GM12892 (cell line): ENCODE measurements at regions not wholly inside any gene's neighbourhood (a gene's known extent, or its start where the extent isn't known, plus 50 kb on each side); places are given as distances from the start of the nearest gene placed in this dataset.

Experiments used
- POLR2A ChIP-seq: IDR thresholded peaks from 2 replicates; pipeline ENCODE4 v1.6.1; 2011; ENCODE audit warnings: low read depth, low read length, control low read depth
- POLR2AphosphoS5 ChIP-seq: IDR thresholded peaks from 2 replicates; pipeline ENCODE4 v1.6.1; 2011; ENCODE audit warnings: low read depth, low read length, control low read depth

DNA sequence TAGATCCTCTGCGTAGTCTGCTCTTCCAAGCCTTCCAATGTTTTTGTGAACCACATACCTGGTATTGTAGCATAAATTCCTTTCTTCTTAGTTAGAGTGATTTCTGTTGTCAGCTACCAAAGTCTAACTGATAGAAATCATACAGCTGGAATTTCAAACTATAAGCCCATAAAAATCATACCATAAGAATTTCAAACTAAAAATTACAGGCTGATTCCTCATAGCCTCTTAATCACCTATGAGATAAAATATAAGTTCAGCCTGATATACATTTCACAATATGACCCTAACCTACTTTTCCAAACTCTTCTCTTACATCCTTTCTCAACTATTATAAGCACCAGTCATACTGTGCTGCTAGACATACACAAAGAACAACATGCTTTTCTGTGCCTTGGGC lies 64.8 kb downstream of the PTHLH start:
- TF ChIP-seq POLR2A (no peak), POLR2AphosphoS5 (no peak)
